ENCODE measurements at regions not wholly inside any gene's neighbourhood (a gene's known extent, or its start where the extent isn't known, plus 50 kb on each side); places are given as distances from the start of the nearest gene placed in this dataset.

DNA sequence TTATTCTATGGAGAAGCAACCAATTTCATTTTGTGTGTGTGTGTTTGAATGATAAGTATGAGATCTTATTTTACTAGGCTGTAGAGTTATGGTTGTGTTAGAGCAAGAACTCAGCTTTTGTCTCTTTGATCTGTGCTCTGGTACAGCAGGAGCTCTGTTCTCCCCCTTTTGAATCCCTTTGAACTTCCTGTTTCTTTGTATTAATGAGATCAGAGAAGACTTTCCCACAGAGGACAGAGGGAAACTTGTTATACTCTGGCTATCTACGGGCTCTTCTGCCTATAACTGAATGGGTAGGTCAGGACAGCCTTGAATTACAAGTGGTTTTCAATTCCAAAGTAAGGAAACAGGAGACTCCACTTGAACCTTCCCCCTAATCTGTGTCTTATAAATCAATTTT, 1015.0 kb upstream of the RAG2 start:
- no peak overlapping the region for H3K27ac ChIP-seq
- ChIA-PET POLR2A (no interaction called here), CTCF (no interaction called here)
- no peak overlapping the region for H3K4me3 ChIP-seq
- no peaks in the 10 kb centered on the region for H3K9me3 ChIP-seq
- 0% methylated on average over 1 of the region's 1 CpG for WGBS (ENCODE audit: missing lambda C conversion rate)
- no peak overlapping the region for H3K4me2 ChIP-seq
- DNase-seq (ENCODE audit: low read depth in 1 of 2, low spot score in 1 of 2) (no peak), FAIRE-seq (no peak), ATAC-seq (no peak)
- H3K4me1 ChIP-seq: no peaks in the 10 kb centered on the region
- no peak for TF ChIP-seq GATA3 (IDR thresholded peaks at IDR 0.05; ENCODE audit: borderline replicate concordance)
- no peak for TF ChIP-seq CEBPB (IDR thresholded peaks at IDR 0.05)
- TF ChIP-seq MAZ (IDR thresholded peaks at IDR 0.05; ENCODE audit: borderline replicate concordance, low read depth, low read length): no peak
- no peak for TF ChIP-seq FOSL2 (IDR thresholded peaks at IDR 0.05)
- no peak for TF ChIP-seq FOSL2 (CRISPR knock-in tag; IDR thresholded peaks at IDR 0.05)
- TF ChIP-seq ELK1 (IDR thresholded peaks at IDR 0.05; ENCODE audit: low read depth, low read length): no peak

- ATAC-seq: no peak
- CTCF ChIA-PET: no interaction called here
- H3K4me3 ChIP-seq: no peak overlapping the region
- TF ChIP-seq RARB (CRISPR knock-in tag; IDR thresholded peaks at IDR 0.05) (no peak), HOXA7 (CRISPR knock-in tag; IDR thresholded peaks at IDR 0.05) (no peak), HMGXB4 (CRISPR knock-in tag; IDR thresholded peaks at IDR 0.05; ENCODE audit: borderline replicate concordance) (no peak), JUNB (IDR thresholded peaks at IDR 0.05) (no peak)
- TF ChIP-seq, protein P1, sequence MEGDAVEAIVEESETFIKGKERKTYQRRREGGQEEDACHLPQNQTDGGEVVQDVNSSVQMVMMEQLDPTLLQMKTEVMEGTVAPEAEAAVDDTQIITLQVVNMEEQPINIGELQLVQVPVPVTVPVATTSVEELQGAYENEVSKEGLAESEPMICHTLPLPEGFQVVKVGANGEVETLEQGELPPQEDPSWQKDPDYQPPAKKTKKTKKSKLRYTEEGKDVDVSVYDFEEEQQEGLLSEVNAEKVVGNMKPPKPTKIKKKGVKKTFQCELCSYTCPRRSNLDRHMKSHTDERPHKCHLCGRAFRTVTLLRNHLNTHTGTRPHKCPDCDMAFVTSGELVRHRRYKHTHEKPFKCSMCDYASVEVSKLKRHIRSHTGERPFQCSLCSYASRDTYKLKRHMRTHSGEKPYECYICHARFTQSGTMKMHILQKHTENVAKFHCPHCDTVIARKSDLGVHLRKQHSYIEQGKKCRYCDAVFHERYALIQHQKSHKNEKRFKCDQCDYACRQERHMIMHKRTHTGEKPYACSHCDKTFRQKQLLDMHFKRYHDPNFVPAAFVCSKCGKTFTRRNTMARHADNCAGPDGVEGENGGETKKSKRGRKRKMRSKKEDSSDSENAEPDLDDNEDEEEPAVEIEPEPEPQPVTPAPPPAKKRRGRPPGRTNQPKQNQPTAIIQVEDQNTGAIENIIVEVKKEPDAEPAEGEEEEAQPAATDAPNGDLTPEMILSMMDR (IDR thresholded peaks at IDR 0.05): no peak
- POLR2A ChIA-PET: no interaction called here
- no peak for FAIRE-seq
- H3K4me2 ChIP-seq: no peak overlapping the region
- WGBS (ENCODE audit: missing lambda C conversion rate): 3% methylated on average over 4 of the region's 4 CpGs
- H3K4me1 ChIP-seq: no peaks in the 10 kb centered on the region
- no peak overlapping the region for H3K27ac ChIP-seq
- no peak for DNase-seq (ENCODE audit: low read depth in 1 of 2, low spot score in 1 of 2)
- H3K9me3 ChIP-seq: no peaks in the 10 kb centered on the region
These were observed 1014.1 kb upstream of the RAG2 start for GRCh38 chr11:37612146-37612545.

DNA sequence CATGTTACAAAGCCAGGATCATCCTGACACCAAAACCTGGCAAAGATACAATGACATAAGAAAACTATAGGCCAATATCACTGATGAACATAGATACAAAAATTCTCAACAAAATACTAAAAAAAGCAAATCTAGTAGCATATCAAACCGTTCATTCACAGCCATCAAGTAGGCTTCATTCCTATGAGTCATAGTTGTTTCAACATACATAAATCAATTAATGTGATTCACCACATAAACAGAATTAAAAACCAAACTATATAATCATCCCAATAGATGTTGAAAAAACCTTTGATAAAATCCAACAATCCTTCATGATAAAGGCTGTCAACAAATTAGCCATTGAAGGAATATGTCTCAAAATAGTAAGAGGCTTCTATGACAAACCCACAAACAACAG, 1007.2 kb upstream of the RAG2 start:
- no peak for FAIRE-seq
- no peaks in the 10 kb centered on the region for H3K4me1 ChIP-seq
- H3K9me3 ChIP-seq: no peaks in the 10 kb centered on the region
- no peak overlapping the region for H3K4me3 ChIP-seq
- no peak overlapping the region for H3K27ac ChIP-seq
- H3K4me2 ChIP-seq: no peak overlapping the region
- CTCF ChIA-PET: no interaction called here
- ATAC-seq: no peak
- 0% methylated on average over 1 of the region's 1 CpG for WGBS (ENCODE audit: missing lambda C conversion rate)
- TF ChIP-seq RARB (CRISPR knock-in tag; IDR thresholded peaks at IDR 0.05): no peak
- no peak for TF ChIP-seq SREBF2 (IDR thresholded peaks at IDR 0.05)
- no peak for TF ChIP-seq HOXB5 (CRISPR knock-in tag; IDR thresholded peaks at IDR 0.05)
- TF ChIP-seq FOSL2 (IDR thresholded peaks at IDR 0.05): no peak
- TF ChIP-seq FOSL2 (CRISPR knock-in tag; IDR thresholded peaks at IDR 0.05): no peak; the same call in 1 of the 2 replicates
- no peak for TF ChIP-seq POLR2AphosphoS2 (conservative IDR thresholded peaks at IDR 0.05; ENCODE audit: low read length)
- DNase-seq (ENCODE audit: low read depth in 1 of 2, low spot score in 1 of 2): no peak
- POLR2A ChIA-PET: no interaction called here

- H3K9me3 ChIP-seq: no peaks in the 10 kb centered on the region
- no peak overlapping the region for H3K27ac ChIP-seq
- ChIA-PET CTCF (no interaction called here), POLR2A (no interaction called here)
- H3K4me2 ChIP-seq: no peak overlapping the region
- TF ChIP-seq E2F6 (IDR thresholded peaks at IDR 0.05; ENCODE audit: borderline replicate concordance, low read depth): no peak
- TF ChIP-seq ZSCAN20 (CRISPR knock-in tag; IDR thresholded peaks at IDR 0.05): no peak
- TF ChIP-seq NR3C1 (IDR thresholded peaks at IDR 0.05): no peak
- TF ChIP-seq RAD21 (conservative IDR thresholded peaks at IDR 0.05 in 1 of 2, IDR thresholded peaks at IDR 0.05 in 1 of 2): no peak
- no peak for TF ChIP-seq ZC3H11A (IDR thresholded peaks at IDR 0.05)
- no peak for TF ChIP-seq CHD4 (IDR thresholded peaks at IDR 0.05; ENCODE audit: borderline replicate concordance)
- TF ChIP-seq, protein P2, sequence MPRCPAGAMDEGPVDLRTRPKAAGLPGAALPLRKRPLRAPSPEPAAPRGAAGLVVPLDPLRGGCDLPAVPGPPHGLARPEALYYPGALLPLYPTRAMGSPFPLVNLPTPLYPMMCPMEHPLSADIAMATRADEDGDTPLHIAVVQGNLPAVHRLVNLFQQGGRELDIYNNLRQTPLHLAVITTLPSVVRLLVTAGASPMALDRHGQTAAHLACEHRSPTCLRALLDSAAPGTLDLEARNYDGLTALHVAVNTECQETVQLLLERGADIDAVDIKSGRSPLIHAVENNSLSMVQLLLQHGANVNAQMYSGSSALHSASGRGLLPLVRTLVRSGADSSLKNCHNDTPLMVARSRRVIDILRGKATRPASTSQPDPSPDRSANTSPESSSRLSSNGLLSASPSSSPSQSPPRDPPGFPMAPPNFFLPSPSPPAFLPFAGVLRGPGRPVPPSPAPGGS (IDR thresholded peaks at IDR 0.05): no peak
- TF ChIP-seq SMC3 (IDR thresholded peaks at IDR 0.05): no peak
- no peak for TF ChIP-seq TFCP2L1 (CRISPR knock-in tag; IDR thresholded peaks at IDR 0.05)
- no peak for TF ChIP-seq CBX8 (IDR thresholded peaks at IDR 0.05)
- H3K4me3 ChIP-seq: no peak overlapping the region
- ATAC-seq (no peak), DNase-seq (ENCODE audit: low read depth in 1 of 2, low spot score in 1 of 2) (no peak), FAIRE-seq (no peak)
- H3K4me1 ChIP-seq: no peaks in the 10 kb centered on the region
- WGBS (ENCODE audit: missing lambda C conversion rate): 3% methylated on average over 1 of the region's 1 CpG
These were observed 1000.3 kb upstream of the RAG2 start for GRCh38 chr11:37598381-37598780.
